ENCODE measurements at regions not wholly inside any gene's neighbourhood (a gene's known extent, or its start where the extent isn't known, plus 50 kb on each side); places are given as distances from the start of the nearest gene placed in this dataset.

DNA sequence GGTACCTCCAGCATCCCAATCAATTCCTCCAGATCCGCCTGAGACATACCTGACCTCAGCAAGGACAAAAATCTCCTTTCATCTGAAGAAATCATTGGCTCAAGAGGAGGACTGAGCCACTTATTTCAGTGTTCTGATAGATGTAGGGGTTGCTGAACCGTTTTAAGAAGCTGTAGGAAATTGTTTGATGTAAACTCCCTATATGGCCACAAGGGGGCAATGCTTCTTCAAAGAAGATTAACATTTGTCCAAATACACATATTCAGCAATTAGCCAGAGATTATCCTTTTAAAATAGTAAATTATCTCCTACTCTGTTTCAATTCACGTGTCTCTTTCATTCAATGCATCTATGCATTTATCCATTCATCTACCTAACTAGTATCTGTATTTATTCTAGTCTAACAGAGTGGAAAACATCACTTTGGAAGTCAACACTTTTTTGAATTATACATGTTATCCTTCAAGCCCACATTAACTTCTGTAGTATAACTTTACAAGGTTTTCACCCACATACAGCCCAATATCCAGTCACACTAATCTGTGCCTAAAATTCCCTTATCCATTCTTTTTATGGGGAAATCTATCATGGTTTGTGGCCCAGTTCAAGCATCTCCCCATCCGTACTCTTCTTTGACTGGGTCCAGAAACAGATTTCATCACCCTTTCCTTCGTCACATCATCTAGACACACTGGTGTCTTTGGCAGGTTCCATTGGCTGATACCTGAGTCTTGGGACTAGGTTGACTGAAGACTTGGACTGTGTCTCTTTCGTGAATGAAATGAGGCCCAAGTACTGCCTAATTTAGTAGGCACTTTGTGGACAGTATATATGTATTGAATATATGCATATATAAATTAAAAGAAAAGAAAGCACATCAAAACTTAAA, 411.0 kb upstream of the OR4E1 start:
- 52% methylated on average over 6 of the region's 6 CpGs for WGBS, 2 donors
- intact Hi-C loops (cut with DNase I): no loop called here

DNA sequence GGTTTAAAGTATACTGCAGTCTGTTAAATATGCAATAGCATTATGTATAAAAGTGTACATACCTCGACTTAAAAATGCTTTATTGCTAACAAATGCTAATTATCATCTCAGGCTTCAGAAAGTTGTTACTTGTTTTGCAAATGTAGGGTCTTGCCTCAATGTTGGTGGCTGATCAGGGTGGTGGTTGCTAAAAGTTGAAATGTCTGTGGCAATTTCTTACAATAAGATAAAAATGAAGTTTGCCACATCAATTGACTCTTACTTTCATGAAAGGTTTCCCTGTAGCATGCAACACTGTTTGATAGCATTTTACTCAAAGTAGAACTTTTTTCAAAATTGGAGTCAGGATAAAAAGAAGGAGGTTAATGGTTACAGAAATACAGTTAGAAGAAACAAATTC, 407.7 kb upstream of the OR4E1 start:
- H3K9me3 ChIP-seq: no peaks in the 10 kb centered on the region
- H3K27me3 ChIP-seq: no peaks in the 10 kb centered on the region
- intact Hi-C loops (cut with DNase I): no loop called here
- no peak overlapping the region for H3K27ac ChIP-seq
- H3K4me1 ChIP-seq: no peaks in the 10 kb centered on the region
- WGBS, 2 donors: 50 to 62% methylated on average over 1 of the region's 1 CpG
- no peak overlapping the region for H3K4me3 ChIP-seq (replicated peaks in 1 of 3)
- H3K36me3 ChIP-seq: no peaks in the 10 kb centered on the region
- no peak for DNase-seq
- TF ChIP-seq, protein P1, sequence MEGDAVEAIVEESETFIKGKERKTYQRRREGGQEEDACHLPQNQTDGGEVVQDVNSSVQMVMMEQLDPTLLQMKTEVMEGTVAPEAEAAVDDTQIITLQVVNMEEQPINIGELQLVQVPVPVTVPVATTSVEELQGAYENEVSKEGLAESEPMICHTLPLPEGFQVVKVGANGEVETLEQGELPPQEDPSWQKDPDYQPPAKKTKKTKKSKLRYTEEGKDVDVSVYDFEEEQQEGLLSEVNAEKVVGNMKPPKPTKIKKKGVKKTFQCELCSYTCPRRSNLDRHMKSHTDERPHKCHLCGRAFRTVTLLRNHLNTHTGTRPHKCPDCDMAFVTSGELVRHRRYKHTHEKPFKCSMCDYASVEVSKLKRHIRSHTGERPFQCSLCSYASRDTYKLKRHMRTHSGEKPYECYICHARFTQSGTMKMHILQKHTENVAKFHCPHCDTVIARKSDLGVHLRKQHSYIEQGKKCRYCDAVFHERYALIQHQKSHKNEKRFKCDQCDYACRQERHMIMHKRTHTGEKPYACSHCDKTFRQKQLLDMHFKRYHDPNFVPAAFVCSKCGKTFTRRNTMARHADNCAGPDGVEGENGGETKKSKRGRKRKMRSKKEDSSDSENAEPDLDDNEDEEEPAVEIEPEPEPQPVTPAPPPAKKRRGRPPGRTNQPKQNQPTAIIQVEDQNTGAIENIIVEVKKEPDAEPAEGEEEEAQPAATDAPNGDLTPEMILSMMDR (IDR thresholded peaks at IDR 0.05): no peak
- TF ChIP-seq POLR2A (IDR thresholded peaks at IDR 0.05): no peak

More for the DNA sequence above, 411.0 kb upstream of the OR4E1 start:
- no peaks in the 10 kb centered on the region for H3K27me3 ChIP-seq
- no peak overlapping the region for H3K27ac ChIP-seq
- H3K4me1 ChIP-seq: no peaks in the 10 kb centered on the region
- DNase-seq: no peak
- H3K4me3 ChIP-seq (replicated peaks in 1 of 3): no peak overlapping the region
- no peaks in the 10 kb centered on the region for H3K9me3 ChIP-seq
- no peaks in the 10 kb centered on the region for H3K36me3 ChIP-seq
- no peak for TF ChIP-seq POLR2A (IDR thresholded peaks at IDR 0.05)
- TF ChIP-seq, protein P1 (IDR thresholded peaks at IDR 0.05): peak; percentile 45 to 83 (median 66)

DNA sequence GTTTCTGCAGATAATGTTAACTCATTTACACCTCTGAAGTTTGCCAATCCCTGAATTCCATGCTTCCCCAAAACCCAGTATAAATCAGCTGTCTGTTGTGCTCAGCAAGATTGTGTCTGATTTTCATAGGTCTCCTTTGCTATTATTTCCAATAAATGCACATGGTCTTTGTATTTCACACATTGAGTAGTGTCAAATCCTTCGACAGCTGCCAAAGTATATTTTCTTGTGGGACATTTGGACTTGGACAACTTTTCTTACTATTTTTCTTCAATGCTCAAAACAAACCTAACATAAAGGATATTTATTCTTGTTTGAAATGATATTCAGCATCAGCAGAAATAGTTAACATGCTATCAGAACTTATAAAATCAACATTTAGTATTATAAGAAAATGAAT, 406.1 kb upstream of the OR4E1 start:
- TF ChIP-seq, protein P1 (IDR thresholded peaks at IDR 0.05): no peak
- no peak for TF ChIP-seq POLR2A (IDR thresholded peaks at IDR 0.05)
- no peak for DNase-seq
- Histone ChIP-seq H3K4me1 (no peaks in the 10 kb centered on the region), H3K27ac (no peak overlapping the region), H3K4me3 (replicated peaks in 1 of 3) (no peak overlapping the region), H3K27me3 (no peaks in the 10 kb centered on the region), H3K36me3 (no peaks in the 10 kb centered on the region), H3K9me3 (no peaks in the 10 kb centered on the region)
- intact Hi-C loops (cut with DNase I): no loop called here
- 95 to 98% methylated on average over 1 of the region's 1 CpG for WGBS, 2 donors

DNA sequence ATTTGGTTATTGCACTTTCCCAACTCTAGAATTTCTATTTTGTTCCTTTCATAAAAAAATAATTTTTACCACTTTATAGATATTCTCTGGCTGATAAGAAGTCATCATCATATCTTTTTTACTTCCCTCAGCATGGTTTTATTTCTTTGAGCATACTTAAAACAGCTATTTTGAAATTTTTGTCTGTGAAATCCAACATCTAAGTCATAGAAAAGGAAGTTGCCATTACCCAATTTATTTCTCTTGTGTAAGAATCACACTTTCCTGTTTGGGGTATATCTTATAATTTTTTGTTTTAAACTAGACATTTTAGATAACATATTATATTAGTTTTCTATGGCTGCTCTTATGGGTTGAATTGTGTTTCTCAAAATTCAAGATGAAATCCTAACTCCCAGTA, 400.2 kb upstream of the OR4E1 start:
- no peak overlapping the region for H3K4me3 ChIP-seq (replicated peaks in 1 of 3)
- no peak for DNase-seq
- no peaks in the 10 kb centered on the region for H3K4me1 ChIP-seq
- no peak overlapping the region for H3K27ac ChIP-seq
- no peaks in the 10 kb centered on the region for H3K36me3 ChIP-seq
- intact Hi-C loops (cut with DNase I): no loop called here
- no peaks in the 10 kb centered on the region for H3K9me3 ChIP-seq
- no peaks in the 10 kb centered on the region for H3K27me3 ChIP-seq
- no peak for TF ChIP-seq POLR2A (IDR thresholded peaks at IDR 0.05)
- TF ChIP-seq, protein P1 (IDR thresholded peaks at IDR 0.05): no peak

DNA sequence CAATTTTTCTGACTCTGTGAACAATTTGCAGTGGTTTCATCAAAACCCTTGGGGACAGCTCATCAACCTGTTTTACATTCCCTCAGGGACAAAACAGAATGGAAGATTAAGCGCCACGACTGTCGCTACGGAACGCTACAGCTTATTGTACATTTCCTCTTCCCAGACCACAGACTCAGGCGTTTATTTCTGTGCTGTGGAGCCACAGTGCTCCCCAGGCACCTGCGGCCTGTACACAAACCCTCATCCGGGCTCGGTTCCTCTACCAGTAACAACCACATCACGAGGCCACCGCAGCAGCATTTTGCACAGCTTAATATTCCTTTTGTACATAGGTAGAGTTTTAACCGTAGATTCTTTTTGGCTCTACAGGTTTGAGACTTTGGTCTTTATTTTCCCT, 397.4 kb upstream of the OR4E1 start:
- no peak for TF ChIP-seq POLR2A (IDR thresholded peaks at IDR 0.05)
- TF ChIP-seq, protein P1 (IDR thresholded peaks at IDR 0.05): no peak

More for the DNA sequence above, 397.4 kb upstream of the OR4E1 start:
- H3K4me3 ChIP-seq (replicated peaks in 1 of 3): no peak overlapping the region
- intact Hi-C loops (cut with DNase I): no loop called here
- 88 to 90% methylated on average over 12 of the region's 12 CpGs for WGBS, 2 donors
- H3K4me1 ChIP-seq: no peaks in the 10 kb centered on the region
- no peak for DNase-seq
- H3K9me3 ChIP-seq: no peaks in the 10 kb centered on the region
- H3K27me3 ChIP-seq: no peaks in the 10 kb centered on the region
- no peak overlapping the region for H3K27ac ChIP-seq
- H3K36me3 ChIP-seq: no peaks in the 10 kb centered on the region
